Kidney (tissue), 13 donors: ENCODE measurements at regions not wholly inside any gene's neighbourhood (a gene's known extent, or its start where the extent isn't known, plus 50 kb on each side); places are given as distances from the start of the nearest gene placed in this dataset.

ENCODE experiments used
- DNase-seq, 5 donors: peaks; one replicate each; pipeline ENCODE4 v3.0.0-alpha.2; 2013 to 2020
- FAIRE-seq: peaks from 2 replicates; lab custom pipeline; 2012; peaks lifted over from hg19 to GRCh38; lab: Jason Lieb, UNC
- H3K27ac ChIP-seq, 2 donors: one replicate each; pipeline ENCODE4 v1.7.0; 2013; ENCODE audit warnings: low read depth in 2 of 2, low read length in 2 of 2, inconsistent platforms in 1 of 2
- H3K27me3 ChIP-seq: one replicate; pipeline ENCODE4 v1.7.1; 2013; ENCODE audit warnings: low read length, inconsistent platforms; ENCODE audit not compliant: control insufficient read depth, insufficient read depth
- H3K36me3 ChIP-seq, 3 donors: one replicate each; pipeline versions ENCODE4 v1.7.0 to v1.7.1; 2013; ENCODE audit warnings: low read length in 3 of 3, control low read depth in 1 of 3, inconsistent platforms in 1 of 3; ENCODE audit not compliant: insufficient read depth in 3 of 3, control insufficient read depth in 2 of 3
- H3K4me1 ChIP-seq, 3 donors: one replicate each; pipeline versions ENCODE4 v1.7.0 to v1.7.1; 2013; ENCODE audit warnings: low read length in 3 of 3, inconsistent platforms in 1 of 3, low read depth in 1 of 3; ENCODE audit not compliant: control insufficient read depth in 2 of 3, insufficient read depth in 2 of 3
- H3K4me3 ChIP-seq, 3 donors: one replicate each; pipeline versions ENCODE4 v1.7.0 to v1.8.1; 2013; ENCODE audit warnings: low read length in 3 of 3, control low read depth in 1 of 3, inconsistent platforms in 1 of 3
- H3K9ac ChIP-seq, 3 donors: one replicate each; pipeline versions ENCODE4 v1.7.0 to v1.7.1; 2013; ENCODE audit warnings: low read length in 3 of 3, control low read depth in 1 of 3, inconsistent platforms in 1 of 3
- H3K9me3 ChIP-seq, 3 donors: one replicate each; pipeline versions ENCODE4 v1.7.0 to v1.7.1; 2013; ENCODE audit warnings: low read length in 3 of 3, control low read depth in 1 of 3, inconsistent platforms in 1 of 3; ENCODE audit not compliant: control insufficient read depth in 2 of 3, insufficient read depth in 1 of 3
- CTCF ChIP-seq: IDR thresholded peaks from 3 replicates; pipeline ENCODE4 v1.5.1; 2012; ENCODE audit warnings: mild to moderate bottlenecking, moderate library complexity, borderline replicate concordance; ENCODE audit not compliant: insufficient read depth; ENCODE audit errors: extremely low read depth
- intact Hi-C: fragments of 100-400 bp; cut with DNase I; formaldehyde crosslinking; loops from one replicate; pipeline ENCODE4 v1.11.1; 2022
- donor health status: control.
- donor health status: control.
- donor health status: control.
- donor health status: control.
- donor health status: control.
- donor health status: DM: yes; HTN: yes; CAD: no.
- donor health status: Normal renal cell carcinoma (clear cell type).

GRCh38 chr3:35042210-35042991, 596.9 kb upstream of the ARPP21 start:
- FAIRE-seq, result no peak
- Histone ChIP-seq H3K27ac (no peak overlapping the region), H3K9me3 (no peaks in the 10 kb centered on the region), H3K36me3 (no peaks in the 10 kb centered on the region), H3K9ac (no peak overlapping the region), H3K4me3 (no peak overlapping the region), H3K4me1 (no peaks in the 10 kb centered on the region), H3K27me3 (no peaks in the 10 kb centered on the region)
- no peak for DNase-seq
- no peak for TF ChIP-seq CTCF
- intact Hi-C loops, result no loop called here

GRCh38 chr3:35043040-35043439, 596.3 kb upstream of the ARPP21 start:
- no peak for TF ChIP-seq CTCF
- no peak for FAIRE-seq
- Histone ChIP-seq H3K36me3 (no peaks in the 10 kb centered on the region), H3K27me3 (no peaks in the 10 kb centered on the region), H3K4me1 (no peaks in the 10 kb centered on the region), H3K9ac (no peak overlapping the region), H3K9me3 (no peaks in the 10 kb centered on the region), H3K4me3 (no peak overlapping the region), H3K27ac (no peak overlapping the region)
- intact Hi-C loops, result no loop called here
- no peak for DNase-seq

GRCh38 chr3:35044190-35044589, 595.1 kb upstream of the ARPP21 start:
- FAIRE-seq (no peak), DNase-seq (no peak)
- Histone ChIP-seq H3K4me1 (no peaks in the 10 kb centered on the region), H3K27me3 (no peaks in the 10 kb centered on the region), H3K27ac (no peak overlapping the region), H3K4me3 (no peak overlapping the region), H3K9ac (no peak overlapping the region), H3K9me3 (no peaks in the 10 kb centered on the region), H3K36me3 (no peaks in the 10 kb centered on the region)
- no peak for TF ChIP-seq CTCF
- intact Hi-C loops, result no loop called here
